D721Med (cell line): ENCODE measurements at regions not wholly inside any gene's neighbourhood (a gene's known extent, or its start where the extent isn't known, plus 50 kb on each side); places are given as distances from the start of the nearest gene placed in this dataset.

Experiments
- DNase-seq: peaks from one replicate; pipeline ENCODE4 v3.0.0; 2011; ENCODE audit warnings: low spot score; ENCODE audit not compliant: insufficient read length
- FAIRE-seq: peaks from 2 replicates; lab custom pipeline; 2011; peaks lifted over from hg19 to GRCh38; lab: Jason Lieb, UNC
- CTCF ChIP-seq: IDR thresholded peaks from 2 replicates; pipeline ENCODE4 v1.5.1; 2012; ENCODE audit warnings: mild to moderate bottlenecking, control low read depth; ENCODE audit not compliant: insufficient read depth; ENCODE audit errors: missing control alignments

GRCh38 chr2:139201516-139201915 lies 421.3 kb upstream of the NXPH2 start:
- no peak for DNase-seq
- FAIRE-seq, result no peak

GRCh38 chr2:139196754-139197153 lies 416.6 kb upstream of the NXPH2 start:
- DNase-seq, result no peak
- FAIRE-seq, result no peak
- no peak for TF ChIP-seq CTCF

More at GRCh38 chr2:139201516-139201915, 421.3 kb upstream of the NXPH2 start:
- TF ChIP-seq CTCF, result no peak

GRCh38 chr2:139194546-139194945 lies 414.4 kb upstream of the NXPH2 start:
- FAIRE-seq, result no peak
- DNase-seq, result no peak
- no peak for TF ChIP-seq CTCF

- no peak for DNase-seq
- TF ChIP-seq CTCF, result no peak
Measured at GRCh38 chr2:139177041-139177440, 396.9 kb upstream of the NXPH2 start.

GRCh38 chr2:139175510-139175909 lies 395.3 kb upstream of the NXPH2 start:
- no peak for DNase-seq
- FAIRE-seq, result no peak
- TF ChIP-seq CTCF, result no peak

More at GRCh38 chr2:139177041-139177440, 396.9 kb upstream of the NXPH2 start:
- no peak for FAIRE-seq

GRCh38 chr2:139170406-139170805 lies 390.2 kb upstream of the NXPH2 start:
- no peak for DNase-seq
- no peak for FAIRE-seq
- TF ChIP-seq CTCF, result no peak

GRCh38 chr2:139165601-139166000 lies 385.4 kb upstream of the NXPH2 start:
- TF ChIP-seq CTCF, result no peak
- DNase-seq (no peak), FAIRE-seq (no peak)
